Endothelial cell (in vitro differentiated cells): ENCODE measurements at regions not wholly inside any gene's neighbourhood (a gene's known extent, or its start where the extent isn't known, plus 50 kb on each side); places are given as distances from the start of the nearest gene placed in this dataset.

Experiments used
- DNase-seq: peaks from one replicate; pipeline ENCODE4 v3.0.0; 2021; ENCODE audit warnings: low spot score
- H3K27ac Mint-ChIP-seq: one replicate; pipeline ENCODE4 v1.8.0; 2021; ENCODE audit warnings: mixed read lengths, inconsistent platforms; ENCODE audit not compliant: unreplicated experiment
- H3K27me3 Mint-ChIP-seq: one replicate; pipeline ENCODE4 v1.8.0; 2021; ENCODE audit warnings: mild to moderate bottlenecking, moderate library complexity, mixed read lengths, inconsistent platforms; ENCODE audit not compliant: unreplicated experiment
- H3K36me3 Mint-ChIP-seq: one replicate; pipeline ENCODE4 v1.8.0; 2021; ENCODE audit warnings: mild to moderate bottlenecking, low read depth, mixed read lengths, inconsistent platforms; ENCODE audit not compliant: unreplicated experiment
- H3K4me1 Mint-ChIP-seq: one replicate; pipeline ENCODE4 v1.8.0; 2021; ENCODE audit warnings: mild to moderate bottlenecking, mixed read lengths, inconsistent platforms; ENCODE audit not compliant: unreplicated experiment
- H3K4me3 Mint-ChIP-seq: one replicate; pipeline ENCODE4 v1.8.0; 2021; ENCODE audit warnings: mild to moderate bottlenecking, mixed read lengths, inconsistent platforms; ENCODE audit not compliant: unreplicated experiment
- H3K9me3 Mint-ChIP-seq: one replicate; pipeline ENCODE4 v1.8.0; 2021; ENCODE audit warnings: mixed read lengths, inconsistent platforms; ENCODE audit not compliant: unreplicated experiment
- CTCF ChIP-seq: fragments of 200-600 bp; sonication (generic); IDR thresholded peaks from one replicate; pipeline ENCODE4 v1.5.0; 2021; ENCODE audit warnings: antibody characterized with exemption; ENCODE audit not compliant: unreplicated experiment

- H3K27me3 Mint-ChIP-seq = no peaks in the 10 kb centered on the region
- no peaks in the 10 kb centered on the region for H3K9me3 Mint-ChIP-seq
- no peak for TF ChIP-seq CTCF
- H3K36me3 Mint-ChIP-seq = no peaks in the 10 kb centered on the region
- no peak overlapping the region for H3K4me3 Mint-ChIP-seq
- DNase-seq = no peak
- no peak overlapping the region for H3K27ac Mint-ChIP-seq
- no peaks in the 10 kb centered on the region for H3K4me1 Mint-ChIP-seq
Observed at GRCh38 chr10:65805511-65805910, 1120.3 kb upstream of the LRRTM3 start.

GRCh38 chr10:65805993-65806392, 1119.8 kb upstream of the LRRTM3 start:
- H3K27ac Mint-ChIP-seq = no peak overlapping the region
- no peak overlapping the region for H3K4me3 Mint-ChIP-seq
- no peaks in the 10 kb centered on the region for H3K27me3 Mint-ChIP-seq
- no peaks in the 10 kb centered on the region for H3K36me3 Mint-ChIP-seq
- no peak for DNase-seq
- no peaks in the 10 kb centered on the region for H3K9me3 Mint-ChIP-seq
- TF ChIP-seq CTCF = no peak
- H3K4me1 Mint-ChIP-seq = no peaks in the 10 kb centered on the region

- Mint-ChIP-seq H3K9me3 (peaks cover 6% of the 10 kb centered on the region), H3K4me1 (no peaks in the 10 kb centered on the region), H3K4me3 (no peak overlapping the region), H3K27me3 (no peaks in the 10 kb centered on the region), H3K27ac (no peak overlapping the region), H3K36me3 (no peaks in the 10 kb centered on the region)
- TF ChIP-seq CTCF = no peak
- DNase-seq = no peak
Observed at GRCh38 chr10:65808687-65809333, 1117.0 kb upstream of the LRRTM3 start.

- Mint-ChIP-seq H3K4me1 (peaks cover 3% of the 10 kb centered on the region), H3K27ac (no peak overlapping the region), H3K27me3 (no peaks in the 10 kb centered on the region), H3K9me3 (peaks cover 6% of the 10 kb centered on the region), H3K4me3 (no peak overlapping the region), H3K36me3 (no peaks in the 10 kb centered on the region)
- no peak for DNase-seq
- TF ChIP-seq CTCF = no peak
Observed at GRCh38 chr10:65811931-65812525, 1113.8 kb upstream of the LRRTM3 start.

- no peak for DNase-seq
- TF ChIP-seq CTCF = no peak
- Mint-ChIP-seq H3K36me3 (no peaks in the 10 kb centered on the region), H3K27ac (no peak overlapping the region), H3K4me1 (peaks cover 3% of the 10 kb centered on the region), H3K4me3 (no peak overlapping the region), H3K9me3 (peaks cover 2% of the 10 kb centered on the region), H3K27me3 (no peaks in the 10 kb centered on the region)
Observed at GRCh38 chr10:65816536-65816935, 1109.3 kb upstream of the LRRTM3 start.
